GM12878 (cell line): ENCODE measurements at regions not wholly inside any gene's neighbourhood (a gene's known extent, or its start where the extent isn't known, plus 50 kb on each side); places are given as distances from the start of the nearest gene placed in this dataset.

Source experiments
- ATAC-seq: fragments of 200-7000 bp; cut with Tn5 transposase; 3 replicates; pipeline ENCODE4 v1.9.1; 2020; ENCODE audit warnings: mild to moderate bottlenecking, moderate library complexity
- BruUV-seq: library from RNA; stranded (reverse); fragments of 400-500 nt; replicated peaks from 2 replicates; lab custom pipeline; 2021; lab: Mats Ljungman, UMichigan
- CTCF ChIA-PET: fragments of 300-600 bp; sonication (Branson Sonifier 250); formaldehyde crosslinking; extraction: SDS; loops from one replicate; lab custom pipeline; 2021; ENCODE audit warnings: inconsistent platforms; lab: Yijun Ruan, JAX
- POLR2A ChIA-PET: fragments of 350-600 bp; formaldehyde crosslinking; extraction: SDS; loops from one replicate; lab custom pipeline; 2021; ENCODE audit warnings: inconsistent platforms; lab: Charles Lee
- RAD21 ChIA-PET: fragments of 300-600 bp; sonication (Branson Sonifier 250); formaldehyde crosslinking; loops from one replicate; lab custom pipeline; 2023; ENCODE audit warnings: antibody characterized with exemption; ENCODE audit not compliant: unreplicated experiment; lab: Charles Lee
- SMC1A ChIA-PET: fragments of 300-600 bp; sonication (Branson Sonifier 250); formaldehyde crosslinking; loops from one replicate; lab custom pipeline; 2023; ENCODE audit not compliant: unreplicated experiment, uncharacterized antibody; lab: Charles Lee
- DNase-seq: peaks from one replicate; pipeline ENCODE4 v3.0.0-alpha.2; 2011; ENCODE audit warnings: low read depth, low spot score
- FAIRE-seq: peaks from 3 replicates; lab custom pipeline; 2011; peaks lifted over from hg19 to GRCh38; lab: Jason Lieb, UNC
- H2AFZ ChIP-seq: 2 replicates; pipeline ENCODE4 v1.6.0; 2011; ENCODE audit warnings: low read depth, low read length, control low read depth; ENCODE audit not compliant: control insufficient read depth
- H3K27ac ChIP-seq: 2 replicates; pipeline ENCODE4 v1.5.1; 2011; ENCODE audit warnings: control low read depth; ENCODE audit not compliant: control insufficient read depth, insufficient read depth
- H3K27me3 ChIP-seq, 2 experiments: replicated peaks in 1 of 2; 2 replicates each; pipeline versions ENCODE4 v1.6.0 to v1.6.1; 2011; ENCODE audit warnings: low read length in 1 of 2; ENCODE audit not compliant: control insufficient read depth in 2 of 2, insufficient read depth in 2 of 2
- H3K36me3 ChIP-seq, 2 experiments: 2 replicates each; pipeline ENCODE4 v1.5.1; 2011; ENCODE audit warnings: low read length in 1 of 2; ENCODE audit not compliant: control insufficient read depth in 2 of 2, insufficient read depth in 2 of 2
- H3K4me1 ChIP-seq: 2 replicates; pipeline ENCODE4 v1.6.1; 2011; ENCODE audit warnings: mild to moderate bottlenecking, low read length, moderate library complexity, mixed read lengths; ENCODE audit not compliant: control insufficient read depth, insufficient read depth
- H3K4me2 ChIP-seq: 2 replicates; pipeline ENCODE4 v1.6.0; 2011; ENCODE audit warnings: control low read depth; ENCODE audit not compliant: control insufficient read depth, insufficient read depth
- H3K4me3 ChIP-seq: fragments of 200-600 bp; sonication (generic); 2 replicates; pipeline ENCODE4 v1.5.1; 2016
- H3K79me2 ChIP-seq: 2 replicates; pipeline ENCODE4 v1.6.0; 2011; ENCODE audit warnings: low read length; ENCODE audit not compliant: control insufficient read depth, insufficient read depth
- H3K9ac ChIP-seq: 2 replicates; pipeline ENCODE4 v1.8.0; 2011; ENCODE audit warnings: low read length, control low read depth, mixed read lengths; ENCODE audit not compliant: control insufficient read depth, insufficient read depth
- H3K9me3 ChIP-seq: replicated peaks from 3 replicates; pipeline ENCODE4 v1.5.1; 2011; ENCODE audit warnings: mild to moderate bottlenecking, low read length; ENCODE audit not compliant: control insufficient read depth, insufficient read depth
- H4K20me1 ChIP-seq: 2 replicates; pipeline ENCODE4 v1.6.0; 2011; ENCODE audit not compliant: control insufficient read depth, insufficient read depth
- BACH1 ChIP-seq: fragments of 450-650 bp; IDR thresholded peaks from 2 replicates; pipeline ENCODE4 v1.6.1; 2017; ENCODE audit warnings: mild to moderate bottlenecking, borderline replicate concordance
- CREB1 ChIP-seq: IDR thresholded peaks from 2 replicates; pipeline ENCODE4 v1.6.1; 2012; ENCODE audit warnings: low read depth, mild to moderate bottlenecking, inconsistent platforms
- DPF2 ChIP-seq: fragments of 450-650 bp; IDR thresholded peaks from 2 replicates; pipeline ENCODE4 v1.6.1; 2017; ENCODE audit warnings: mild to moderate bottlenecking
- EZH2 ChIP-seq: IDR thresholded peaks from 2 replicates; pipeline ENCODE4 v1.6.1; 2012; ENCODE audit warnings: low read depth, mild to moderate bottlenecking, control low read depth, inconsistent platforms, low read length, borderline replicate concordance; ENCODE audit not compliant: control insufficient read depth
- IKZF2 ChIP-seq, 2 experiments: fragments of 450-650 bp; IDR thresholded peaks; 2 replicates each; pipeline ENCODE4 v1.6.1; 2017; ENCODE audit warnings: mild to moderate bottlenecking in 2 of 2, moderate library complexity in 2 of 2
- MEF2B ChIP-seq: fragments of 450-650 bp; IDR thresholded peaks from 2 replicates; pipeline ENCODE4 v1.6.1; 2018; ENCODE audit warnings: mild to moderate bottlenecking, moderate library complexity; ENCODE audit not compliant: partially characterized antibody, poor library complexity, severe bottlenecking
- MTA2 ChIP-seq: fragments of 450-650 bp; IDR thresholded peaks from 2 replicates; pipeline ENCODE4 v1.6.1; 2016; ENCODE audit warnings: low read depth, mild to moderate bottlenecking, moderate library complexity
- MYB ChIP-seq: fragments of 150-350 bp; IDR thresholded peaks from 2 replicates; pipeline ENCODE4 v1.6.1; 2014; ENCODE audit warnings: mild to moderate bottlenecking, low read depth, low read length, borderline replicate concordance
- NFYB ChIP-seq: IDR thresholded peaks from 2 replicates; pipeline ENCODE4 v1.6.1; 2011; ENCODE audit warnings: low read depth, mild to moderate bottlenecking, low read length, improper control_type of control experiment, moderate library complexity; ENCODE audit not compliant: insufficient read depth
- PAX8 ChIP-seq: fragments of 450-650 bp; IDR thresholded peaks from 2 replicates; pipeline ENCODE4 v1.6.1; 2017; ENCODE audit warnings: mild to moderate bottlenecking, moderate library complexity
- POLR2A ChIP-seq: IDR thresholded peaks from 2 replicates; pipeline ENCODE4 v1.6.1; 2011; ENCODE audit warnings: low read depth, mild to moderate bottlenecking, low read length
- POU2F2 ChIP-seq: IDR thresholded peaks from 3 replicates; pipeline ENCODE4 v1.6.1; 2011; ENCODE audit warnings: low read depth, mild to moderate bottlenecking, low read length, borderline replicate concordance
- RFX5 ChIP-seq: IDR thresholded peaks from 2 replicates; pipeline ENCODE4 v1.6.1; 2011; ENCODE audit warnings: low read depth, low read length, improper control_type of control experiment
- STAT3 ChIP-seq: IDR thresholded peaks from 2 replicates; pipeline ENCODE4 v1.6.1; 2011; ENCODE audit warnings: low read depth, low read length, improper control_type of control experiment
- YY1 ChIP-seq: IDR thresholded peaks from 2 replicates; pipeline ENCODE4 v1.6.1; 2011; ENCODE audit warnings: low read depth, mild to moderate bottlenecking, low read length
- WGBS: methylation state at CpG from one replicate; pipeline ENCODE4 v1.1.6; 2016; ENCODE audit warnings: low lambda C conversion rate; ENCODE audit not compliant: insufficient replicate concordance, insufficient coverage; ENCODE audit errors: missing lambda C conversion rate; 5-methylcytosine and 5-hydroxymethylcytosine counted together
- in situ Hi-C: fragments of 300-500 bp; cut with MboI; formaldehyde crosslinking; loops from 9 replicates; pipeline ENCODE4 v1.14.3; 2018; ENCODE audit warnings: mixed read lengths
- intact Hi-C: fragments of 100-400 bp; cut with micrococcal nuclease; formaldehyde crosslinking; loops from one replicate; pipeline ENCODE4 v1.14.2; 2022; ENCODE audit not compliant: unreplicated experiment
- TF ChIP-seq, protein P1 (sequence below): IDR thresholded peaks from 2 replicates; pipeline ENCODE4 v1.6.1; 2012; ENCODE audit warnings: mild to moderate bottlenecking, low read depth, low read length

- TF ChIP-seq, protein P1, sequence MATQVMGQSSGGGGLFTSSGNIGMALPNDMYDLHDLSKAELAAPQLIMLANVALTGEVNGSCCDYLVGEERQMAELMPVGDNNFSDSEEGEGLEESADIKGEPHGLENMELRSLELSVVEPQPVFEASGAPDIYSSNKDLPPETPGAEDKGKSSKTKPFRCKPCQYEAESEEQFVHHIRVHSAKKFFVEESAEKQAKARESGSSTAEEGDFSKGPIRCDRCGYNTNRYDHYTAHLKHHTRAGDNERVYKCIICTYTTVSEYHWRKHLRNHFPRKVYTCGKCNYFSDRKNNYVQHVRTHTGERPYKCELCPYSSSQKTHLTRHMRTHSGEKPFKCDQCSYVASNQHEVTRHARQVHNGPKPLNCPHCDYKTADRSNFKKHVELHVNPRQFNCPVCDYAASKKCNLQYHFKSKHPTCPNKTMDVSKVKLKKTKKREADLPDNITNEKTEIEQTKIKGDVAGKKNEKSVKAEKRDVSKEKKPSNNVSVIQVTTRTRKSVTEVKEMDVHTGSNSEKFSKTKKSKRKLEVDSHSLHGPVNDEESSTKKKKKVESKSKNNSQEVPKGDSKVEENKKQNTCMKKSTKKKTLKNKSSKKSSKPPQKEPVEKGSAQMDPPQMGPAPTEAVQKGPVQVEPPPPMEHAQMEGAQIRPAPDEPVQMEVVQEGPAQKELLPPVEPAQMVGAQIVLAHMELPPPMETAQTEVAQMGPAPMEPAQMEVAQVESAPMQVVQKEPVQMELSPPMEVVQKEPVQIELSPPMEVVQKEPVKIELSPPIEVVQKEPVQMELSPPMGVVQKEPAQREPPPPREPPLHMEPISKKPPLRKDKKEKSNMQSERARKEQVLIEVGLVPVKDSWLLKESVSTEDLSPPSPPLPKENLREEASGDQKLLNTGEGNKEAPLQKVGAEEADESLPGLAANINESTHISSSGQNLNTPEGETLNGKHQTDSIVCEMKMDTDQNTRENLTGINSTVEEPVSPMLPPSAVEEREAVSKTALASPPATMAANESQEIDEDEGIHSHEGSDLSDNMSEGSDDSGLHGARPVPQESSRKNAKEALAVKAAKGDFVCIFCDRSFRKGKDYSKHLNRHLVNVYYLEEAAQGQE, result no peak
- no peak for TF ChIP-seq BACH1
Measured at GRCh38 chr6:163892824-163893561, 478.5 kb downstream of the QKI start (continued).

GRCh38 chr6:163889904-163890514, 475.5 kb downstream of the QKI start:
- no peak overlapping the region for H3K9ac ChIP-seq
- FAIRE-seq (no peak), ATAC-seq (no peak), DNase-seq (no peak)
- no peak for TF ChIP-seq DPF2
- no peak for TF ChIP-seq STAT3
- no peak for TF ChIP-seq IKZF2 (IDR thresholded peaks at IDR 0.05)
- no peak for TF ChIP-seq MTA2
- no peak for TF ChIP-seq POU2F2
- TF ChIP-seq EZH2, result no peak
- no peak for TF ChIP-seq NFYB
- no peak for TF ChIP-seq CREB1
- no peak for TF ChIP-seq MEF2B
- no peak for TF ChIP-seq RFX5
- TF ChIP-seq MYB, result no peak
- no peak for TF ChIP-seq PAX8
- TF ChIP-seq POLR2A, result no peak
- TF ChIP-seq YY1, result no peak
- no peaks in the 10 kb centered on the region for H3K4me1 ChIP-seq
- BruUV-seq, result no TSS peak
- in situ Hi-C loops (no loop called here), intact Hi-C loops (no loop called here)
- ChIA-PET CTCF (no interaction called here), RAD21 (no interaction called here), POLR2A (no interaction called here), SMC1A (no interaction called here)
- H3K27me3 ChIP-seq, result no peaks in the 10 kb centered on the region
- H3K27ac ChIP-seq, result no peak overlapping the region
- no peaks in the 10 kb centered on the region for H3K9me3 ChIP-seq
- WGBS, result 39% methylated on average over 3 of the region's 3 CpGs
- H3K4me2 ChIP-seq, result no peak overlapping the region
- H4K20me1 ChIP-seq, result no peaks in the 10 kb centered on the region
- H3K79me2 ChIP-seq, result no peaks in the 10 kb centered on the region
- H2AFZ ChIP-seq, result no peak overlapping the region
- H3K4me3 ChIP-seq, result no peak overlapping the region
- no peaks in the 10 kb centered on the region for H3K36me3 ChIP-seq
